DOHH2 (cell line): ENCODE measurements at regions not wholly inside any gene's neighbourhood (a gene's known extent, or its start where the extent isn't known, plus 50 kb on each side); places are given as distances from the start of the nearest gene placed in this dataset.

Source experiments
- H3F3A ChIP-seq: fragments of 200-600 bp; sonication (generic), shearing (Covaris generic); 2 replicates; pipeline ENCODE4 v1.6.0; 2016; ENCODE audit warnings: antibody characterized with exemption, mild to moderate bottlenecking; ENCODE audit not compliant: control insufficient read depth, insufficient read depth
- H3K27ac ChIP-seq: fragments of 200-600 bp; sonication (generic); 2 replicates; pipeline ENCODE4 v1.5.1; 2014; ENCODE audit warnings: low read depth, mild to moderate bottlenecking, low read length, moderate library complexity
- H3K27me3 ChIP-seq: fragments of 200-600 bp; sonication (generic); 2 replicates; pipeline ENCODE4 v1.6.1; 2014; ENCODE audit warnings: mild to moderate bottlenecking, low read length, mixed read lengths; ENCODE audit not compliant: control insufficient read depth
- H3K36me3 ChIP-seq: fragments of 200-600 bp; sonication (generic); 2 replicates; pipeline ENCODE4 v1.6.1; 2014; ENCODE audit warnings: mild to moderate bottlenecking, low read length, moderate library complexity, mixed read lengths; ENCODE audit not compliant: control insufficient read depth
- H3K4me1 ChIP-seq: fragments of 200-600 bp; sonication (generic); 2 replicates; pipeline ENCODE4 v1.6.1; 2014; ENCODE audit warnings: mild to moderate bottlenecking, low read length, mixed read lengths; ENCODE audit not compliant: control insufficient read depth
- H3K4me2 ChIP-seq: fragments of 200-600 bp; sonication (generic); 2 replicates; pipeline ENCODE4 v1.6.0; 2014; ENCODE audit warnings: mild to moderate bottlenecking, low read length, moderate library complexity
- H3K4me3 ChIP-seq: fragments of 200-600 bp; sonication (generic); 2 replicates; pipeline ENCODE4 v1.5.1; 2014; ENCODE audit warnings: mild to moderate bottlenecking, low read length, mixed read lengths
- H3K79me2 ChIP-seq: fragments of 200-600 bp; sonication (generic); 2 replicates; pipeline ENCODE4 v1.6.1; 2014; ENCODE audit warnings: mild to moderate bottlenecking, low read length, mixed read lengths; ENCODE audit not compliant: control insufficient read depth
- H3K9me2 ChIP-seq: fragments of 200-600 bp; sonication (generic); replicated peaks from 2 replicates; pipeline ENCODE4 v1.6.1; 2014; ENCODE audit warnings: mild to moderate bottlenecking, low read length, mixed read lengths; ENCODE audit not compliant: control insufficient read depth
- H3K9me3 ChIP-seq: fragments of 200-600 bp; sonication (generic); 2 replicates; pipeline ENCODE4 v1.6.1; 2014; ENCODE audit warnings: antibody characterized with exemption, low read length, mixed read lengths; ENCODE audit not compliant: control insufficient read depth, insufficient read depth
- H4K20me1 ChIP-seq: fragments of 200-600 bp; sonication (generic); 2 replicates; pipeline ENCODE4 v1.6.0; 2014; ENCODE audit warnings: low read depth, mild to moderate bottlenecking, antibody characterized with exemption, low read length, moderate library complexity; ENCODE audit not compliant: control insufficient read depth, insufficient read depth
- CTCF ChIP-seq: fragments of 200-600 bp; sonication (generic); IDR thresholded peaks from one replicate; pipeline ENCODE4 v1.5.1; 2014; ENCODE audit warnings: antibody characterized with exemption, mild to moderate bottlenecking, low read depth, low read length; ENCODE audit not compliant: poor library complexity, severe bottlenecking
- EZH2phosphoT487 ChIP-seq: fragments of 200-600 bp; sonication (generic); IDR thresholded peaks from 2 replicates; pipeline ENCODE4 v1.6.1; 2017; ENCODE audit warnings: borderline replicate concordance, mild to moderate bottlenecking, antibody characterized with exemption, low read length, moderate library complexity, mixed read lengths

GRCh38 chr5:171537923-171538537 lies 118.6 kb downstream of the FGF18 start:
- H3K79me2 ChIP-seq: no peaks in the 10 kb centered on the region
- H3K4me1 ChIP-seq: no peaks in the 10 kb centered on the region
- no peak overlapping the region for H3K4me3 ChIP-seq
- H3K36me3 ChIP-seq: no peaks in the 10 kb centered on the region
- no peaks in the 10 kb centered on the region for H3K9me2 ChIP-seq
- H3F3A ChIP-seq: no peaks in the 10 kb centered on the region
- H3K9me3 ChIP-seq: no peaks in the 10 kb centered on the region
- H3K4me2 ChIP-seq: no peak overlapping the region
- H3K27me3 ChIP-seq: no peaks in the 10 kb centered on the region
- TF ChIP-seq EZH2phosphoT487: no peak
- TF ChIP-seq CTCF: no peak
- no peak overlapping the region for H3K27ac ChIP-seq
- H4K20me1 ChIP-seq: no peaks in the 10 kb centered on the region

- Histone ChIP-seq H3K27ac (no peak overlapping the region), H3K27me3 (no peaks in the 10 kb centered on the region), H3K4me2 (no peak overlapping the region), H4K20me1 (no peaks in the 10 kb centered on the region), H3K9me2 (no peaks in the 10 kb centered on the region), H3K36me3 (no peaks in the 10 kb centered on the region), H3K4me3 (no peak overlapping the region), H3K9me3 (no peaks in the 10 kb centered on the region), H3F3A (no peaks in the 10 kb centered on the region), H3K4me1 (no peaks in the 10 kb centered on the region), H3K79me2 (no peaks in the 10 kb centered on the region)
- TF ChIP-seq CTCF: no peak
Observed at GRCh38 chr5:171538681-171539080, 119.2 kb downstream of the FGF18 start.

GRCh38 chr5:171540865-171541264 lies 121.4 kb downstream of the FGF18 start:
- Histone ChIP-seq H4K20me1 (no peaks in the 10 kb centered on the region), H3K9me2 (no peaks in the 10 kb centered on the region)

More at GRCh38 chr5:171540865-171541264, 121.4 kb downstream of the FGF18 start:
- H3F3A ChIP-seq: no peaks in the 10 kb centered on the region
- no peaks in the 10 kb centered on the region for H3K9me3 ChIP-seq
- no peaks in the 10 kb centered on the region for H3K27me3 ChIP-seq
- TF ChIP-seq EZH2phosphoT487 (no peak), CTCF (no peak)
- H3K4me3 ChIP-seq: no peak overlapping the region
- H3K36me3 ChIP-seq: no peaks in the 10 kb centered on the region
- H3K4me2 ChIP-seq: no peak overlapping the region
- H3K27ac ChIP-seq: no peak overlapping the region
- H3K79me2 ChIP-seq: no peaks in the 10 kb centered on the region
- H3K4me1 ChIP-seq: no peaks in the 10 kb centered on the region
